ENCODE measurements at regions not wholly inside any gene's neighbourhood (a gene's known extent, or its start where the extent isn't known, plus 50 kb on each side); places are given as distances from the start of the nearest gene placed in this dataset.

DNA sequence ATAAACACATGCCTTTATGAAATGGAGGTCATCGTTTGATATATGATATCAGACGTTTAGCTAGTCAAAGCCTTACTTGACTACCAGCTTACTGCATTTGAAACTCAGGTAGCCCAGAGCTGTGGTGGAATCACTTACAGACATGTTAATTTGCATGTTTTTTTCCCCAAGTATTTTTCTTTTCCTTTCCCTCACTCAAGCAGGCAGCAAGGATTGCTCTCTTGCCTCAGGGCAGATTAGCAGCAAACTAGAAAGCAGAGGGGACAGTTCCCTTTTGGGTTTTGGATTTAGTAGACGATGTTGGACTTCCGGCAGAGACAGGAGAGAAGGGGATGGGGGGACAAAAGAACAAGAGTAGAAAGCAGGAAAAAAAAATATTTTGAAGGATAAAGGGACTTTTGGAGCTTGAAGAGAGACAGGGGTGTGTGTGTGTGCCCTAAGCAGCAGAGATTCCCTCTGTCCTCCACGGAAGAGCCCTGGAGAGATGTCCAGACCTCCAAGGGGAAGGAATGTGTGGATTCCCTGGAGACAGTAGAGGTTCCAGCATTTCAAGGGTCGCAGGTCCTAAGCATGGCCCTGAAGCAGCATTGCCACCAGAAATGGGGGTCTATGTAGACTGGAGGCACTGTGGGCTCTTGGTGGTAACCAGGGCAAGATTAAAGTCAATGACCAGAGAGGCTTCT lies 86.8 kb upstream of the CADPS start:
- TF ChIP-seq, protein P1, sequence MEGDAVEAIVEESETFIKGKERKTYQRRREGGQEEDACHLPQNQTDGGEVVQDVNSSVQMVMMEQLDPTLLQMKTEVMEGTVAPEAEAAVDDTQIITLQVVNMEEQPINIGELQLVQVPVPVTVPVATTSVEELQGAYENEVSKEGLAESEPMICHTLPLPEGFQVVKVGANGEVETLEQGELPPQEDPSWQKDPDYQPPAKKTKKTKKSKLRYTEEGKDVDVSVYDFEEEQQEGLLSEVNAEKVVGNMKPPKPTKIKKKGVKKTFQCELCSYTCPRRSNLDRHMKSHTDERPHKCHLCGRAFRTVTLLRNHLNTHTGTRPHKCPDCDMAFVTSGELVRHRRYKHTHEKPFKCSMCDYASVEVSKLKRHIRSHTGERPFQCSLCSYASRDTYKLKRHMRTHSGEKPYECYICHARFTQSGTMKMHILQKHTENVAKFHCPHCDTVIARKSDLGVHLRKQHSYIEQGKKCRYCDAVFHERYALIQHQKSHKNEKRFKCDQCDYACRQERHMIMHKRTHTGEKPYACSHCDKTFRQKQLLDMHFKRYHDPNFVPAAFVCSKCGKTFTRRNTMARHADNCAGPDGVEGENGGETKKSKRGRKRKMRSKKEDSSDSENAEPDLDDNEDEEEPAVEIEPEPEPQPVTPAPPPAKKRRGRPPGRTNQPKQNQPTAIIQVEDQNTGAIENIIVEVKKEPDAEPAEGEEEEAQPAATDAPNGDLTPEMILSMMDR (conservative IDR thresholded peaks at IDR 0.05 in 1 of 2, IDR thresholded peaks at IDR 0.05 in 1 of 2; ENCODE audit: low read depth in 1 of 2, low read length in 2 of 2): no peak
- no peak for TF ChIP-seq EZH2 (IDR thresholded peaks at IDR 0.05; ENCODE audit: low read length, missing control alignments)
